ENCODE measurements at regions not wholly inside any gene's neighbourhood (a gene's known extent, or its start where the extent isn't known, plus 50 kb on each side); places are given as distances from the start of the nearest gene placed in this dataset.

DNA sequence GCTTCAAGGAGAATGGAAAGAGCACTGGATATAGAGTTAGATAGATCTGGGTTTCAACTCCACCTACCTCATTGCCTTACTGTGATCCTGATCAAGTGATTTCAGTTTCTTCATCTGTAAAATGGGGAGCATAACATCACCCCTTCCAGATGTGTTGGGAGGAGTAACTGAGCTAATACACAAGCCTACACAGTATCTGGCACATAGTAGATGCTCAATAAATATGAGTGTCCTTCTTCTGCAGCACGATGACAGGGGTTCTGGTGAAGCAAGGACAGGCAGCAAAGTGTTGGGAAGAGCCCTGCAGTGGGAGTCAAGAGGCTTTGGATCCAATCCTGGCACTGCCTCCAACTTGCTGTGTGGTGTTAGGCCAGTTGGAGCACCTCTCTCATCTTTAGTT lies 270.0 kb downstream of the UACA start:
- TF ChIP-seq GATA3 (IDR thresholded peaks at IDR 0.05; ENCODE audit: low read depth, low read length) (no peak), GATA2 (IDR thresholded peaks at IDR 0.05; ENCODE audit: low read depth, low read length) (no peak)

DNA sequence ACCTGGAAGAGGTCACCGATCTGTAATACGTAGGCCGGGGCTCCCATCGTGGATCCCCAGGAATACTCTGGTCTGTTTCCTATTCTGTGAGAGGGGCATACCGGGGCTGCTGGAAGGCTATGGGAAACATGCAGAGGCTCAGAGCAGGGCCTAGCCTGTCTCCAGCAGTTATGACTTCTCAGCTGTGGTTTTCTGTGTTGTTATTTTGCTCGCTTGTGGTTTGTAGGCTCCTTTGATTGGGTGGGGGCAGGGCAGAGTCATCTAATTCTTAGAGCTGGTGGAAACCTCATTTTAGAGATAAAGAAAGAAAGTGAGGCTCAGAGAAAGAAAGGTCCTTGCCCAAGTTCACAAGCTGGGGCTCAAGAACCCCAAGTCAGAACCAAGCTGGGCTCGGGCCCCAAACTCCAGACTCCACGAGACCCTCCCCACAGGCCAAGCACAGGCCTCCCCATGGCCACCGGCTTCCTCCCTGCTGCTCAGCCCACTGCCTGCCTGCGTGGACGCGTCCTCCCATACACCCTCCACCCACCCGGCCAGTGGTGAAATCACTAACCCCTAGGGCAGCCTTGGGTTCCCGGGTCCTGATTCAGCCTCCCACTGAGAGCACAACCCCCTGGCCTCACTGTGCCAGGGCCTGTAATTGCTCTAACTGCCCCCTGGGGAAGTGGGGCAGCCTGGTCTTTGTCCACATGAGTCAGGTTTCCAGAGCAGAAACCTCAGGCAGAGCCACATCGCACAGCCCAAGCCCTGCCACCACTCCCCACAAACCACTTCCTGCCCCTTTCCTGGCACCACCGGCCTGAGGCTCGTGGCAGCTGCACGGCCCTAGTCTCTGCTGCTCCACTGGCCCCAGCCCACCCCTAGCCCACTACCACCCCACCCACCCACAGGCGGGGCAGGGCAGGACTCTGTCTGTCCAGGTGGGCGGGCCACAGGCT lies 270.8 kb downstream of the UACA start:
- TF ChIP-seq GATA2 (IDR thresholded peaks at IDR 0.05; ENCODE audit: low read depth, low read length) (no peak), GATA3 (IDR thresholded peaks at IDR 0.05; ENCODE audit: low read depth, low read length) (no peak)

GRCh38 chr15:70491641-70492040 lies 271.7 kb downstream of the UACA start:
- TF ChIP-seq GATA3 (IDR thresholded peaks at IDR 0.05; ENCODE audit: low read depth, low read length) (no peak), GATA2 (IDR thresholded peaks at IDR 0.05; ENCODE audit: low read depth, low read length) (no peak)

GRCh38 chr15:70491201-70491621 lies 272.1 kb downstream of the UACA start:
- TF ChIP-seq GATA3 (IDR thresholded peaks at IDR 0.05; ENCODE audit: low read depth, low read length): no peak
- TF ChIP-seq GATA2 (IDR thresholded peaks at IDR 0.05; ENCODE audit: low read depth, low read length): no peak

GRCh38 chr15:70490838-70491155 lies 272.6 kb downstream of the UACA start:
- TF ChIP-seq GATA2 (IDR thresholded peaks at IDR 0.05; ENCODE audit: low read depth, low read length): no peak
- no peak for TF ChIP-seq GATA3 (IDR thresholded peaks at IDR 0.05; ENCODE audit: low read depth, low read length)

GRCh38 chr15:70490148-70490837 lies 273.1 kb downstream of the UACA start:
- TF ChIP-seq GATA2 (IDR thresholded peaks at IDR 0.05; ENCODE audit: low read depth, low read length) (no peak), GATA3 (IDR thresholded peaks at IDR 0.05; ENCODE audit: low read depth, low read length) (no peak)

DNA sequence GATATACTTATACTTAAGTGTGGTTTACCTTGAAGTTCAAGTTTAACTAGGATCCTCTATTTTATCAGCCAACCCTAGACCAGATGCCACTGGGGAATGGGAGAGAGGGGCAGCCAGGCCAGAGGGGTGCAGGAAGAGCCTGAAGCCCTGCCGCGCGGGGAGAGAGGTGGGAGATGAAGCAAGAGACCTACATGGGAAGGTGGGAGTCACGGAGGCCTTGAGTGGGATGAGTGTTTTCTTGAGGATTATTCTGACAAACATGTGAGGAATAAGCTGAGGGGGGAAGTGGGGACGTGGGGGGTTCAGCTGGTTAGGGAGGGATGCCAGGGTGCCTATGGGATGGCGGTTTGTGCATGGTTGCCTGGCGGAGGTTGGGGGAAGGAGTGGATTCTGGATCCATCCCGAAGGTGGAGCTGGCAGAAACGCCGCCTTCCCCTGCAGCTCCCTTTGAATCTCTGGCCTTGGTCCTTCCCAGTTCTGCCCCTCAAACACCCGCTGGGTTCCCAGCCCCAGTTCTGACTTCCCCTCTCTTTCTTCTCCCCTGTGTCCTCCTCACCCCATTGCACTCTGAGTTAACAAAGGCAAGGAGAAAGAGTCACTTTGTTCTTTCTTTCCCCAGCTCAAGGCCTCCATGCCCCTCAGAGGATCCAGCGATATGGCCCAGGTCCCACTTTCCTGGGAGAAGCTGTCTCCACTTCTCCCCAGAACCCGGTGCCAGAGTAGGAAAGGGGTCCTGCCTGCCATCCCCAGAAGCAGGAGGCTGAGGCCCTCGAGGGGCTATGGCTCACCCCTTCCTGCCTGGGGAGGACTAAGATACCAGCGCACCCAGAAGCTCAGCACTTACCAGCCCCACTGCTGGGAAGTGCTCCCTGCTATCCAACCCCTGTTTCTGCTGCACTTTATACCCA lies 274.2 kb downstream of the UACA start:
- no peak for TF ChIP-seq GATA2 (IDR thresholded peaks at IDR 0.05; ENCODE audit: low read depth, low read length)
- TF ChIP-seq GATA3 (IDR thresholded peaks at IDR 0.05; ENCODE audit: low read depth, low read length): no peak

GRCh38 chr15:70488002-70488605 lies 275.3 kb downstream of the UACA start:
- TF ChIP-seq GATA3 (IDR thresholded peaks at IDR 0.05; ENCODE audit: low read depth, low read length) (no peak), GATA2 (IDR thresholded peaks at IDR 0.05; ENCODE audit: low read depth, low read length) (no peak)

DNA sequence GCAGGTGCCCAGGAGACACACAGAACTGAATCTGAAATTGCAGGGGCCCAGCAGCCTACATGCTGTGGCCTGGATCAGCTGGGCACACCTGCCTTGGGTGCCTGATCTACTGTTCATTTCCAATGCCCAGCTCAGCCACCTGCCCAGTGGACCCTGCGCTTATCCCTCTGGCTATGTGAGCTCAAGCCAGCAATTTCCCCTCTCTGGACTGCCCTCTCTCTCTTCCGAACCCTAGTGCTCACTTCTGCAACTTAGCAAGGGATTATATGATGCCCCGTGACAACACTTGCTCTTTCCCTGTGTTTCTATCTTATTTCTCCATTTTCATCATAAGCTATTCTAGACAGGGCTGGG lies 276.0 kb downstream of the UACA start:
- TF ChIP-seq GATA3 (IDR thresholded peaks at IDR 0.05; ENCODE audit: low read depth, low read length): no peak

DNA sequence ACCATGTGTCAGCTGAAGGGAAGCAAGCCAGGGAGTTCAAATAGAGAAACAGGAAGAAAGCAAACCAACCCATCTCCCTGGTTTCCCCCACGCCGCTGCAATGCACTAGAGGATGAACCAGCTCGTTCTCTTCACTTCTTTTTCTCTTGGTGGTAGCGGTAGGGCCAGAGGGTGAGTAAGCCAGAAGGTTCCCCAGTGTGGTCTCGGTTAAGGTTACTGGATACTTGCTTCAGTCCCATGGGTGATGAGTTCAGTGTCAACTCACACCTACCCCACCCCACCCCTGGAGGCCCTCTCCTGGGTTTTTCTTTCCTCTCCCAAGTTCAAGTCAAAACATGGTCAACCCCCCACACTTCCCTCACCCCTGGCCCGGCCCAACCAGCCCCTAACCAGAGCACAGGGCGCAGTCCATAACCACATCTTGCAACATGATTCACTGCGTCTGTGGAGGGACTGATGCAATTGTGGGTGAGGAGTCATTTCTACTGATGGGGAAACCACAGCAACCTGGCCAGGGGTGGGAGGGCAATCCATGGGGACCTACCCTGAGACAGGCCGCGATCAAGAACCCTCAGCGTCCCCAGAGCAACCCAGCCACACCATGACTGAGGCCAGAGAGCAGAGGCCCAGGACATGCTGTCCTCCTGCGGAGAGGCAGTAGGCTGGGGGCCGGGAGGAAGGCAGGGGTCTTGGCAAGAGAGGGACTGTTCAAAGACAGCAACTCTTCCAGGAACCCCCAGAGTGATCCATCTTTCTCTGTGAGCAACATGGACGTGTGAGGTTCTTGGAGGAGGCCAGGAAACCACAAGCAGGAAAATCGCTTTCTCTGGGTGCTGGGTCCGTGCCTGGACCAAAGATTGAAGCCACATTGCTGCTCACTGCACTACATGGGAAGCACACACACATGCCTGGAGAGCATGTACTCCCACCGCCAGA lies 276.6 kb downstream of the UACA start:
- no peak for TF ChIP-seq GATA2 (IDR thresholded peaks at IDR 0.05; ENCODE audit: low read depth, low read length)
- no peak for TF ChIP-seq GATA3 (IDR thresholded peaks at IDR 0.05; ENCODE audit: low read depth, low read length)

GRCh38 chr15:70486012-70486411 lies 277.3 kb downstream of the UACA start:
- TF ChIP-seq GATA2 (IDR thresholded peaks at IDR 0.05; ENCODE audit: low read depth, low read length) (no peak), GATA3 (IDR thresholded peaks at IDR 0.05; ENCODE audit: low read depth, low read length) (no peak)

GRCh38 chr15:70484993-70485392 lies 278.4 kb downstream of the UACA start:
- no peak for TF ChIP-seq GATA2 (IDR thresholded peaks at IDR 0.05; ENCODE audit: low read depth, low read length)
- TF ChIP-seq GATA3 (IDR thresholded peaks at IDR 0.05; ENCODE audit: low read depth, low read length): no peak

- TF ChIP-seq GATA3 (IDR thresholded peaks at IDR 0.05; ENCODE audit: low read depth, low read length) (no peak), GATA2 (IDR thresholded peaks at IDR 0.05; ENCODE audit: low read depth, low read length) (no peak)
Observed at GRCh38 chr15:70483513-70483912, 279.8 kb downstream of the UACA start.
